ENCODE measurements at regions not wholly inside any gene's neighbourhood (a gene's known extent, or its start where the extent isn't known, plus 50 kb on each side); places are given as distances from the start of the nearest gene placed in this dataset.

- TF ChIP-seq CTCF (conservative IDR thresholded peaks at IDR 0.05; ENCODE audit: low read depth, low read length): no peak
- no peak for TF ChIP-seq EZH2 (IDR thresholded peaks at IDR 0.05; ENCODE audit: low read length, unreplicated experiment)
- no peak for TF ChIP-seq EZH2phosphoT487 (IDR thresholded peaks at IDR 0.05; ENCODE audit: borderline replicate concordance, low read length)
Observed at GRCh38 chr12:128205758-128206157, 61.2 kb upstream of the TMEM132C start.

All from PC-3 (cell line).